GM15510 (cell line): ENCODE measurements at regions not wholly inside any gene's neighbourhood (a gene's known extent, or its start where the extent isn't known, plus 50 kb on each side); places are given as distances from the start of the nearest gene placed in this dataset.

Experiments used
- POLR2A ChIP-seq: IDR thresholded peaks from 3 replicates; pipeline ENCODE4 v1.6.1; 2011; ENCODE audit warnings: borderline replicate concordance; ENCODE audit not compliant: insufficient read length; ENCODE audit errors: extremely low read depth

- no peak for TF ChIP-seq POLR2A
These were observed 119.3 kb upstream of the PKDCC start for GRCh38 chr2:41928526-41928925.

GRCh38 chr2:41930807-41931566, 116.8 kb upstream of the PKDCC start:
- no peak for TF ChIP-seq POLR2A

GRCh38 chr2:41932241-41933045, 115.4 kb upstream of the PKDCC start:
- TF ChIP-seq POLR2A, result no peak

DNA sequence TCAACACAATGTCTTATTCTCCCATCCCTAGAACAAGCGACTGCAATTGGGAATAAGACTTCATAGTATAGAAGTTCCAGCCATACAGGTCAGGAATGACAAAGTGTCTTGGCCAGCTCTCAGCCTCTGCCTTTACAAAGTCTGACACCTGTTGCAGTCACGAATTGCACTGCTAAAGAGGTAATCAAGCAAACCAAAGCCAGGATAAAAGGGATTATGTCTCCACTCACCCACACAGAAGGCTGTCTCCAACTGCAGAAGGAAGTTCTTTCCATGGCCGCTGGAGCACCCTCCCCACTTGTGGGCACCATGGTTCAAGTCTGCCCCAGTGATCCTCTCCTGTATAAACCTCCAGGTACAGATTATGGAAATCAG, 114.8 kb upstream of the PKDCC start:
- TF ChIP-seq POLR2A, result no peak

GRCh38 chr2:41933585-41934320, 114.1 kb upstream of the PKDCC start:
- TF ChIP-seq POLR2A, result no peak

GRCh38 chr2:41934329-41934958, 113.4 kb upstream of the PKDCC start:
- no peak for TF ChIP-seq POLR2A

GRCh38 chr2:41935002-41935401, 112.8 kb upstream of the PKDCC start:
- TF ChIP-seq POLR2A, result no peak

GRCh38 chr2:41935825-41936224, 112.0 kb upstream of the PKDCC start:
- no peak for TF ChIP-seq POLR2A

- TF ChIP-seq POLR2A, result no peak
These were observed 110.9 kb upstream of the PKDCC start for GRCh38 chr2:41936771-41937463.

DNA sequence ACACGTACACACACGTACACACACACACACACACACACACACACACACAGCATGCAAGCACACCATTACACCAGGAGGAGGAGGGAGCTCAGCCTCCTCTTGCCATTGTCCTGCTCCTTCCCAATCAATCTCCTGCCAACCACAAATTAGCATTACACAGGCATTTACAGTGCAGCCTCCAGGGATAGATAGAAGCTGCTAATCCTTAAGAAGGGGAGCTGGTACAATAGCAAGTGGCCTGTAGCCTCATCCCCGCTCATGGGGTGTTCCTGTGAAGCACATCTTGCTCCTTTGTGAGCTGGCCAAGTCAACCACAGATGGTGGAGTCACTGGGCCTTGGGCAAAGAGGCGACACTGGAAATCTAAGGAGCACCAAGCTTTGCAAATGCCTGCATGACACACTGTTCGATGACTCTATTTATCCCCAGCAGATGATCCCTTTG, 110.3 kb upstream of the PKDCC start:
- TF ChIP-seq POLR2A, result no peak

DNA sequence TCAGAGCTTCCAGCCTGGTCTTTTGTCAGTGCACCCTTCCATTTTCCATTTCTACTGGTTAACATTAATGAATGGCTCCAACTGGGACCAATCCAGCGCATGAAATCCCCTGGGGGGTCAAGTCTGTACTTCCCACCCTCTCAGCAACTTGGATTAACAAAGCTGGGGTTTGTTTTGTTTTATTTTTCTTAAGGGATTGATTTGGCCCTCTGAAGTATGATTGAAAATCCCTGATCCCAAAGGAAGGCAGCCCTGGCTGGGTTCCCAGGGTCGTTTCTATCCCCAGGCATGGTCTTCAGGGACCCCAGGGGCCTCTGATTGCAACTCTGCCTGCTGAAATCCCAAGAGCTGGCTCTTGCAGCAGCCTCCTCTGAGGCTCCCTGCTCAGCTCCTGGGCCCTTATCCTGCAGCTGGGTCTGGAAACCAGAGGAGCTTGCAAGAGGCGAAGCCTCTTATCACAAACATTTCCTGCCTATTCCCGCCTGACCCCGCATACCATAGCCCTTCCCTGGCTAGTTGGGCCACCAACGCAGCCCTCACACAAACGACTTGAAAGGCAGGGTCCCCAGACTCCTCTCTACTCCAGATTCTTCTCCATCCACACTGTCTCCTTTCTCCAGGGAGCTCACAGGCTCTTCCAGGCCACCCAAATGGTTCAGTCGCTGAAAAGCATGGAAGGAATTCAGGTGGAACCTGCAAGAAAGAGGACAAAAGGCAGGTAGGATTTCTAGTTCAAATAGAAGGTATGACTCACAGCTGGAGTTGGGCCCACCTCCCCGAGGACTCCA, 109.7 kb upstream of the PKDCC start:
- TF ChIP-seq POLR2A, result no peak

- no peak for TF ChIP-seq POLR2A
These were observed 107.6 kb upstream of the PKDCC start for GRCh38 chr2:41940060-41940744.

- TF ChIP-seq POLR2A, result no peak
These were observed 107.1 kb upstream of the PKDCC start for GRCh38 chr2:41940745-41941063.
